Activated B cell treated with CpG ODN at 0.5 μM for 24 hours (primary cell): ENCODE measurements at regions not wholly inside any gene's neighbourhood (a gene's known extent, or its start where the extent isn't known, plus 50 kb on each side); places are given as distances from the start of the nearest gene placed in this dataset.

Source experiments
- ATAC-seq: fragments of 200-7000 bp; cut with Tn5 transposase; one replicate; pipeline ENCODE4 v1.10.0; 2021; ENCODE audit warnings: low read depth, mild to moderate bottlenecking, moderate library complexity
- CTCF ChIA-PET: fragments of 350-600 bp; sonication (Branson Sonifier 250); formaldehyde crosslinking; loops from one replicate; lab custom pipeline; 2021; ENCODE audit warnings: antibody characterized with exemption; lab: Charles Lee
- POLR2A ChIA-PET: fragments of 350-600 bp; sonication (Branson Sonifier 250); formaldehyde crosslinking; loops from one replicate; lab custom pipeline; 2021; ENCODE audit warnings: antibody characterized with exemption; lab: Charles Lee
- DNase-seq: peaks from one replicate; pipeline ENCODE4 v3.0.0; 2022
- H3K27ac Mint-ChIP-seq: one replicate; pipeline ENCODE4 v1.8.0; 2020; ENCODE audit warnings: mixed read lengths
- H3K27me3 Mint-ChIP-seq: one replicate; pipeline ENCODE4 v1.8.0; 2021; ENCODE audit warnings: mixed read lengths
- H3K36me3 Mint-ChIP-seq: one replicate; pipeline ENCODE4 v1.8.0; 2021; ENCODE audit warnings: low read depth, mixed read lengths
- H3K4me1 Mint-ChIP-seq: one replicate; pipeline ENCODE4 v1.8.0; 2021; ENCODE audit warnings: mixed read lengths
- H3K4me3 Mint-ChIP-seq: one replicate; pipeline ENCODE4 v1.8.0; 2020; ENCODE audit warnings: mild to moderate bottlenecking, mixed read lengths
- H3K9me3 Mint-ChIP-seq: one replicate; pipeline ENCODE4 v1.8.0; 2020; ENCODE audit warnings: mixed read lengths
- CTCF ChIP-seq: fragments of 200-600 bp; IDR thresholded peaks from one replicate; pipeline ENCODE4 v1.8.0; 2022; ENCODE audit warnings: antibody characterized with exemption, mild to moderate bottlenecking
- intact Hi-C: fragments of 100-400 bp; cut with micrococcal nuclease; formaldehyde crosslinking; loops from one replicate; pipeline ENCODE4 v1.15.1; 2024

- Mint-ChIP-seq H3K36me3 (no peaks in the 10 kb centered on the region), H3K27me3 (no peaks in the 10 kb centered on the region), H3K4me1 (peaks cover 2% of the 10 kb centered on the region), H3K4me3 (no peak overlapping the region), H3K27ac (no peak overlapping the region), H3K9me3 (no peaks in the 10 kb centered on the region)
- ChIA-PET CTCF (no interaction called here), POLR2A (no interaction called here)
- intact Hi-C loops: no loop called here
- no peak for TF ChIP-seq CTCF
- no peak for ATAC-seq
- DNase-seq: no peak
Observed at GRCh38 chr5:159510282-159510681, 180.0 kb upstream of the IL12B start.

- intact Hi-C loops: no loop called here
- Mint-ChIP-seq H3K36me3 (no peaks in the 10 kb centered on the region), H3K4me1 (peaks cover 7% of the 10 kb centered on the region), H3K4me3 (no peak overlapping the region), H3K27ac (no peak overlapping the region), H3K27me3 (no peaks in the 10 kb centered on the region), H3K9me3 (no peaks in the 10 kb centered on the region)
- no peak for DNase-seq
- ChIA-PET CTCF (no interaction called here), POLR2A (no interaction called here)
- no peak for ATAC-seq
- TF ChIP-seq CTCF: no peak
Observed at GRCh38 chr5:159511570-159511969, 181.3 kb upstream of the IL12B start.

- no peaks in the 10 kb centered on the region for H3K27me3 Mint-ChIP-seq
- DNase-seq (no peak), ATAC-seq (no peak)
- no peak for TF ChIP-seq CTCF
- H3K9me3 Mint-ChIP-seq: no peaks in the 10 kb centered on the region
- no peak overlapping the region for H3K4me3 Mint-ChIP-seq
- ChIA-PET POLR2A (no interaction called here), CTCF (no interaction called here)
- H3K36me3 Mint-ChIP-seq: no peaks in the 10 kb centered on the region
- intact Hi-C loops: no loop called here
- peaks cover 7% of the 10 kb centered on the region for H3K4me1 Mint-ChIP-seq
- H3K27ac Mint-ChIP-seq: no peak overlapping the region
Observed at GRCh38 chr5:159512064-159512463, 181.8 kb upstream of the IL12B start.

GRCh38 chr5:159514229-159514810, 184.0 kb upstream of the IL12B start:
- CTCF ChIA-PET: interaction anchor here (2.8 kb wide), 1 partner anchor 473 kb away, joined by 7 read pairs; no protein-coding TSS in a partner anchor
- no peaks in the 10 kb centered on the region for H3K27me3 Mint-ChIP-seq
- POLR2A ChIA-PET: no interaction called here
- DNase-seq (no peak), ATAC-seq (no peak)
- no peak for TF ChIP-seq CTCF
- no peaks in the 10 kb centered on the region for H3K36me3 Mint-ChIP-seq
- H3K4me1 Mint-ChIP-seq: peaks cover 7% of the 10 kb centered on the region
- H3K9me3 Mint-ChIP-seq: no peaks in the 10 kb centered on the region
- intact Hi-C loops: loop anchor here (2.0 kb wide), 2 partner anchors 182 to 452 kb away; no protein-coding TSS in a partner anchor
- no peak overlapping the region for H3K27ac Mint-ChIP-seq
- no peak overlapping the region for H3K4me3 Mint-ChIP-seq

- DNase-seq: no peak
- intact Hi-C loops: loop anchor here (1.0 to 2.0 kb wide), 4 partner anchors 182 to 472 kb away; partner anchors contain the start of gene ADRA1B
- no peaks in the 10 kb centered on the region for H3K27me3 Mint-ChIP-seq
- no peaks in the 10 kb centered on the region for H3K36me3 Mint-ChIP-seq
- no peak for TF ChIP-seq CTCF
- ChIA-PET POLR2A (interaction anchor here (0.6 to 1.2 kb wide), 4 partner anchors 9 to 1671 kb away, joined by 3 to 12 read pairs (median 4); no protein-coding TSS in a partner anchor), CTCF (interaction anchor here (1.6 to 2.8 kb wide), 2 partner anchors 358 to 472 kb away, joined by 5 to 7 read pairs; no protein-coding TSS in a partner anchor)
- no peak overlapping the region for H3K4me3 Mint-ChIP-seq
- no peak overlapping the region for H3K27ac Mint-ChIP-seq
- no peak for ATAC-seq
- peaks cover 7% of the 10 kb centered on the region for H3K4me1 Mint-ChIP-seq
- no peaks in the 10 kb centered on the region for H3K9me3 Mint-ChIP-seq
Observed at GRCh38 chr5:159515197-159515596, 184.9 kb upstream of the IL12B start.
